ENCODE measurements at regions not wholly inside any gene's neighbourhood (a gene's known extent, or its start where the extent isn't known, plus 50 kb on each side); places are given as distances from the start of the nearest gene placed in this dataset.

- Histone ChIP-seq H3K27ac (no peak overlapping the region), H3K36me3 (no peaks in the 10 kb centered on the region), H3K4me1 (no peaks in the 10 kb centered on the region), H3K27me3 (no peaks in the 10 kb centered on the region), H3K4me3 (no peak overlapping the region), H3K9me3 (no peaks in the 10 kb centered on the region)
- intact Hi-C loops (cut with DNase I) = no loop called here
- TF ChIP-seq POLR2A (IDR thresholded peaks at IDR 0.05) = no peak
- no peak for TF ChIP-seq CTCF (IDR thresholded peaks at IDR 0.05)
- DNase-seq = no peak
- WGBS (ENCODE audit: insufficient coverage, low coverage, low lambda C conversion rate, missing lambda C conversion rate) = 72% methylated on average over 6 of the region's 7 CpGs
- ATAC-seq = no peak
Observed at GRCh38 chr11:133716602-133717001, 128.7 kb downstream of the SPATA19 start.

DNA sequence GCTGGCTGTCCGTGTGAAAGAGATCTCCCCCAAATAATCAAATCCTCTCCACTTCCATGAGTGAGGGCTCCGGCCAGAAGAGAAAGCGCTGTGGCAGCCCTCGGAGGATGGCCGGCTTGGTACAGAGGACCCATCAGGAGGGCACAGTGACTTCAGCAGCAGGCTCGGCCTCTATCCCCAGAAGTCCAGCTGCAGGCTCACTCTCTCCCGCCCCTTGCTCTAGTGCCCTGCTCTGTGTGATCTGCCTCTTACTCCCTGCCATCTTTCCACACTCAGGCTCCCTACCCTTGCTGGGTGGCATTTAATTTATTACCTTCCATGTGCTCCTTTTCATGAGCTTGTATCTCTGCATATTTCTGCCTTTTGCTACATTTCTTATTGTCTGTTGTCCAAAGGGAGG is 129.7 kb downstream of the SPATA19 start:
- H3K36me3 ChIP-seq = no peaks in the 10 kb centered on the region
- no peaks in the 10 kb centered on the region for H3K4me1 ChIP-seq
- no peak for ATAC-seq
- H3K4me3 ChIP-seq = no peak overlapping the region
- intact Hi-C loops (cut with DNase I) = no loop called here
- H3K9me3 ChIP-seq = no peaks in the 10 kb centered on the region
- no peaks in the 10 kb centered on the region for H3K27me3 ChIP-seq
- TF ChIP-seq POLR2A (IDR thresholded peaks at IDR 0.05) (no peak), CTCF (IDR thresholded peaks at IDR 0.05) (no peak)
- no peak overlapping the region for H3K27ac ChIP-seq
- WGBS (ENCODE audit: insufficient coverage, low coverage, low lambda C conversion rate, missing lambda C conversion rate) = 43% methylated on average over 3 of the region's 7 CpGs
- DNase-seq = no peak

- no peaks in the 10 kb centered on the region for H3K27me3 ChIP-seq
- 34% methylated on average over 9 of the region's 16 CpGs for WGBS (ENCODE audit: insufficient coverage, low coverage, low lambda C conversion rate, missing lambda C conversion rate)
- H3K4me3 ChIP-seq = no peak overlapping the region
- intact Hi-C loops (cut with DNase I) = no loop called here
- H3K4me1 ChIP-seq = no peaks in the 10 kb centered on the region
- H3K36me3 ChIP-seq = no peaks in the 10 kb centered on the region
- DNase-seq (no peak), ATAC-seq (no peak)
- no peak overlapping the region for H3K27ac ChIP-seq
- TF ChIP-seq CTCF (IDR thresholded peaks at IDR 0.05) (no peak), POLR2A (IDR thresholded peaks at IDR 0.05) (no peak)
- no peaks in the 10 kb centered on the region for H3K9me3 ChIP-seq
Observed at GRCh38 chr11:133714471-133715375, 130.6 kb downstream of the SPATA19 start.

DNA sequence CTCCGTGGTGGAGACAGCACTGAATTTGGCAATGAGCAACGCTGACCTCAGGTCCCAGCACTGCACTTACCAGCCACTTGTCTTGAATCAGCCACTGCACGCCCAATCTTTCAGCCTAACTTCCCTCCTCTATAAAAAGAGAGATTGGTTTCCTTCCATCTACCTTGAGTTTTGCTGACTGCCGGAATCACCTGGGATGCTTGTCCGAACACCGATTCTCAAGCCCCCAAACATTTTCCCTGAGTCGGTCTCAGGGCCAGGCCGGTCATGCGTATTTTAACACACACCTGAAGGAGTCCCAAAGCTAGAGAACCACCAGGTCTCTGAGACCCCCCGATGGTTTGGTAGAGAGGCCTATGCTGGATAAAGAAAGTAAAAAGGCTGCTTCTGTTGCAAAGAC is 131.5 kb downstream of the SPATA19 start:
- no peak for DNase-seq
- WGBS (ENCODE audit: insufficient coverage, low coverage, low lambda C conversion rate, missing lambda C conversion rate) = 66% methylated on average over 10 of the region's 10 CpGs
- ATAC-seq = no peak
- H3K27ac ChIP-seq = no peak overlapping the region
- no peak overlapping the region for H3K4me3 ChIP-seq
- no peaks in the 10 kb centered on the region for H3K4me1 ChIP-seq
- TF ChIP-seq CTCF (IDR thresholded peaks at IDR 0.05) (no peak), POLR2A (IDR thresholded peaks at IDR 0.05) (no peak)
- H3K27me3 ChIP-seq = no peaks in the 10 kb centered on the region
- no peaks in the 10 kb centered on the region for H3K9me3 ChIP-seq
- intact Hi-C loops (cut with DNase I) = no loop called here
- no peaks in the 10 kb centered on the region for H3K36me3 ChIP-seq

Measured in right lobe of liver (tissue), 6 donors.